GM18868 (cell line): ENCODE measurements at regions not wholly inside any gene's neighbourhood (a gene's known extent, or its start where the extent isn't known, plus 50 kb on each side); places are given as distances from the start of the nearest gene placed in this dataset.
"Not testable (repeated sequence)": the region's sequence is repeated elsewhere in the genome, so short reads cannot be mapped to it uniquely, and the experiment has no call there.

Experiments used
- ATAC-seq: cut with Tn5 transposase; IDR thresholded peaks from one replicate; pipeline ENCODE4 v1.9.1; 2021; ENCODE audit warnings: mild to moderate bottlenecking, moderate library complexity; ENCODE audit not compliant: unreplicated experiment

DNA sequence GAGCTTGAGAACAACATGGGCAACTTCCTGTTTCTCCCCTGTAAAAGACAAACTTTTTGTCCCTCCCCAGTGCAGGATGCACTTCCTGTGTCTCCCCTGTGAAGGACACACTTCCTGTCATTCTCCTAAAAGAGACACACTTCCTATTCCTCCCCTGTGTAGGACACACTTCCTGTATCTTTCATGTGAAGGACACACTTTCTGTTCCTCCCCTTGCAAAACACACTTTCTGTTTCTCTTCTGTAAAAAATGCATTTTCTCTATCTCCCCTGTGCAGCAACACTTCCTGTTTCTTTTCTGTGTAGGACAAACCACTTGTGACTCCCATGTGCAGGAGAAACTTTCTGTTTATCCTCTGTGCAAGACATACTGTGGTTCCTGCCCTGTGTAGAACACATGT is 488.6 kb upstream of the USP9Y start:
- ATAC-seq = peak; percentile 55

DNA sequence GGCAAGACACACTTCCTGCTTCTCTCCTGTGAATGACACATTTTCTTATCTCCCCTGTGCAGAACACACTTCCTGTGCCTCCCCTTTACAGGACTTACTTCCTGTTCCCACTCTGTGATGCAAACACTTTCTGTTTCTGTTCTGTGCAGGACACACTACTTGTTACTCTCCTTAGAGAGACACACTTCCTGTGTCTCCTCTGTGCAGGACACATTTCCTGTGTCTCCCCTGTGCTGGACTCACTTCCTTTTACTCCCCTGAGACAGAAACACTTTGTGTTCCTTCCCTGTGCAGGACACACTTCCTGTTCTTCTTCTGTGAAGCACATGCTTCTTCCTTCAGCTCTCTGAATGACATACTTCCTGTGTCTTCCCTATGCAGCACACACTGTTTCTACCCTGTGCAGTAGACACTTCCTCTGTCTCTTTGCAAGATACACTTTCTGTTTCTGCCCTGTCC is 485.4 kb upstream of the USP9Y start:
- no peak for ATAC-seq

DNA sequence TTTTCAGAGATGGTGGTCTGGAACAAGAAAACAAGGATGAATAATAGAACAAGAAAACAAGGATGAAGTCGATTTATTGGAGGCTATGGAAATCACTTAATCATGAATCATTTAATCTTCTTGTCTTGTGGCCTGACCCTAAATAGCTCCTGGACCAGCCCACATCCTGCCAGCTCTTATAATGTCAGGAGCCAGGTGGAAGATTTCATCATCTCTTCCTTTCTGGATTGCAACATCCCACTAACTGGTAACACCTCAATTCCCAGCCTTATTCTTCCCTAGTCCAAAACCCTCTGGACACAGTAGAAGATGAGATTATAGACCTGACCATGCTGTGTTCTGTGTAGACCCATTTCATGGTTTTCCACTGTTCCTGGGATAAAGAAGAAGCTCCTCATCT is 470.1 kb upstream of the USP9Y start:
- ATAC-seq = no peak

DNA sequence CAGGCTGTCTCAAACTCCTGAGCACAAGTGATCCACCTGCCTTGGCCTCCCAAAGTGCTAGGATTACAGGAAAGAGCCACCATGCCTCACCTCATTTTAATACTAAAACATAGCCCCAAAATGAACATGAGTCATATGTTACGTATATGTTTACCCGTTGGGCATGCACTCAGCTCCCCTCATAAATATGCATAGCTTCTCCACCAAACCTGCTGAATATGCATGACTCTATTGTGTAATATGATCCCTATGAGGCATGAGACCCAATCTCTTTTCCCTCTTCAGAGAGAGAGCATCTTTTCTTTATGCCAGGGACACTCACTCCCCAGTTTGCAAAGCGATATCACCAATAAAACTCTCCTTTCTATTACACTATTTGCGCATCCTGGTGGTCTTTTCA is 464.6 kb upstream of the USP9Y start:
- no peak for ATAC-seq

GRCh38 chrY:12240326-12240725 is 460.7 kb upstream of the USP9Y start:
- not testable (repeated sequence) for ATAC-seq

GRCh38 chrY:12244146-12244545 is 456.9 kb upstream of the USP9Y start:
- no peak for ATAC-seq

DNA sequence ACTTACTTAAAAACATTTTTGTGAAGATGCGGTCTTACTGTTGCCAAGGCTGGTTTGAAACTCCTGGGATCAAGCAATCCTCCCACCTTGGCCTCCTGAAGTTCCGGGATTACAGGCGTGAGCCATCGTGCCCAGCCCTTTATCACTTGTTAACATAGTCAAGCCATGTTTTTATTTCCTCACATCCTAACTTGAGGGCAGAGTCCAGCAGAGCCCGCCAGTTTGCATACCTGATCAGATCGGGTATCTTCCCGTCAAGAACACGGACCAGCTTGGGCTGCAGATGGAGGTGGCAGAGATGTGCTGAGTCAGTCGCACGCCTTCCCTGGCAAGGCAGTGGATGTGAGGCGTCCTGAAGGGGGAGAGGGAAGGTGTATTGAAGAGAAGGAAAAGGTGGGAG is 447.3 kb upstream of the USP9Y start:
- no peak for ATAC-seq

GRCh38 chrY:12271162-12271561 is 429.9 kb upstream of the USP9Y start:
- ATAC-seq = no peak

DNA sequence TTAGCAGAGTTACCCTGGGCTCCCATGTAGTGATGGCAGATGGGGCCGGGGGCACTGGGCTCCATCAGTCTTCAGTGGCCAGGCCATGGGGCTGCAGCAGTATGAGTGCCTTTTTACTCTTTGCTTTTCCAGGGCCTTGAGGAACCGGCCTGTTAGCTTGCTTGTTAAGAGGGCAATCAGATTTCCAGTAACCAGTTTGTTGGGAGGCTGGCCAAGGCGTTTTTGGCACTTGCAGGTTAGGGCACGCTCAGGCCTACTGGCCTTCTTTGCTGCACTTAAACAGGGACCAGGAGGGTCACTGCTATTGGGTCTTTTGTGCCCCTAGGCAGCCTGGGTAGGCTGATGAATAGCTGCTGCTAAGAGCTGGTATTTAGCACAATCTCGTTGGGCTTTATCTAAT is 415.4 kb upstream of the USP9Y start:
- no peak for ATAC-seq

DNA sequence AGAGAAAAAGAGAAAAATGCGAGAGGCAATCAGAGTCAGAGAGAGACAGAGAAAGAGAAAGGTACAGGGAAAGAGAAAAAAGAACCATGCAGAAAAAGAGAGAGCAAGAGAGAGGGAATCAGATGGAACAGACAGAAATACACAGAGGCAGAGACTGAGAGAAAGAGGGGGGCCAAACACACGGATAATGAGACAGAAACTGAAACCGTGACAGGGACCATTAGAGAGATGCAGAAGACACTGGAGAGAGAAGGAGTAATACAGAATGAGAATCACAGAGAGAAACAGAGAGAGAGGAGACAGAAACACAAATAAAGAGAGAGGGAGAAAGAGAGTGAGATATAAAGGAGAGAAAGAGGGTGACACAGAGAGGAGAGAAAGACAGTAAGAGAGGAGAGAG is 412.1 kb upstream of the USP9Y start:
- no peak for ATAC-seq

DNA sequence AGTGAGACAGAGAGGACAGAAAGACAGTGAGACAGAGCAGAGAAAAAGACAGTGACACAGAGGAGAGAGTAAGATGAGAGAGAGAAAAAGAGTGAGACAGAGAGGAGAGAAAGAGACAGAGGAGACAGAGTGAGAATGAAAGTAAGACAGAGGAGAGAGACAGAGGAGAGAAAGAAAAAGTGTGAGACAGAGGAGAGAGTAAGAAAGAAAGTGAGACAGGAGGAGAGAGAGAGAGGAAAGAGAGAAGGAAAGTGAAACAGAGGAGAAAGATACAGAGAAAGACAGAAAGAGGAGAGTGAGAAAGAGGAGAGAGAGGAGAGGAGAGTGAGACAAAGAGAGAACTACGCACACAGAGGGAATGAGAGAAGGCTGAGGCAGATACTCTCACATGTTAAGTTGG is 411.6 kb upstream of the USP9Y start:
- ATAC-seq = no peak

DNA sequence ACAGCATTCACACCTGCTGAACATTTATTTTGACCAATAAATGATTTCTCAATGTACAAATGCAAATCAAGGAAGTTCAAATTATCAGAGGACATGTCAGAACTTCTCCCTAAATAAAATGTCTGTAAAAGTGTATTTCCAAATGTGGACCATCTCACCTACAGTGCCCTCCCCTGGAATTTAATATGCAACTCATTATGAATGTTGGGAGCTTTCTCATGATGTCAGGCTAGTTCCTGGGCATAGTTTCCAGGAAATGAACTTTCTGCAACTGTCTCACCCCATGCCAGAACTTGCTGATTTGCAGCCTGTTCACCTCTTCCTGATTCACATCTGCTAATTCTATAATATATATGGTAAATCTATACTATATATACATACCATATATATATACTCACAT is 408.5 kb upstream of the USP9Y start:
- ATAC-seq = no peak

GRCh38 chrY:12296460-12296859 is 404.6 kb upstream of the USP9Y start:
- ATAC-seq = no peak

DNA sequence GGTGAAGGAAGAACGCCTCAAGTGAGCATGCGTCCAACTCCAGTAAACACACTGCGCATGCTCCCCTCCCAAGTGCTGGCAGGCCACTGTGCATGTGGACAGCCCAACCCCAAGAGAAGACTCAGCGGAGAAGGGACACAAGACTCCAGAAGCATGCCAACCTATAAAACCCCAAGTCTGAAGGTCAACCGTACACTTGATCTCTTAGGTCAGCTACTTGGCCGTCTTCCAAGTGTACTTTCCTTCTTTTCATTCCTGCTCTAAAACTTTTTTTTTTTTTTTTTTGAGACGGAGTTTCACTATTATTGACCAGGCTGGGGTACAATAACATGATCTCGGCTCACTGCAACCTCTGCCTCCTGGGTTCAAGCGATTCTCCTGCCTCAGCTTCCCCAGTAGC is 401.2 kb upstream of the USP9Y start:
- ATAC-seq = not testable (repeated sequence)

- peak; percentile 89 for ATAC-seq
These were observed 397.6 kb upstream of the USP9Y start for GRCh38 chrY:12303464-12303863.

- ATAC-seq = no peak
These were observed 395.6 kb upstream of the USP9Y start for GRCh38 chrY:12305456-12305855.

DNA sequence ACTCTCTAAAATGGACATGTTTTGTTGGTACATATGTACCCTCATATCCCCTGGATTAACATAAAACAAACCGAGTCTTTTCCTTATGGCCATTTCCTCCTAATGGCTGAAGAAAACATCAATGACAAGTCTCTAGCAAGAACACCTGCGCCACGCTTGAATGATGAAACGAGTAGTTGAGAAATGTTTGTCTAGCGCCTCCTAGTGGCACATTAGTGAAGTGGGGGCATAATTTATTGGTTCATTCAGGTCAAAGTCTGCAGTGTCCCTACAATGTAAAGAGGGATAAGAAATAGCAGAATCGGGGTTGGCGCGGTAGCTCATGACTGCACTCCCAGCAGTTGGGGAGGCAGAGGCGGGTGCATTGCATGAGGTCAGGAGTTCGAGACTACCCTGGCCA is 391.8 kb upstream of the USP9Y start:
- ATAC-seq = no peak

DNA sequence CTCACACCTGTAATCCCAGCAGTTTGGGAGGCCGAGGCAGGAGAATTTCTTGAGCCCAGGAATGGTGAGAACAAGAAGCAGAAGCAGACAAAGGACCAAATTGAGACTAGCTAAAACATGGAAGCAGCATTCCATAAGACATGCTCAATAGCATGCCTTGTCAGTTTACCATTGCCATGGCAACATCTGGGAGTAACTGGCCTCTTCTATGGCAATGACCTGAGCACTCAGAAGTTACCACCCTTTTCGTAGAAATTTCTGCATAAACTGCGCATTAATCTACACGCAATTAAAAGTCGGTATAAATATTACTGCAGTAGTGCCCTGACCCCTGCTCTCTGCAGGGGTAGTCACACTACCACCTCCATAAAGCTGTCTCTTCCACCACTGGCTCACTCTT is 390.2 kb upstream of the USP9Y start:
- ATAC-seq = no peak

- ATAC-seq = no peak
These were observed 373.3 kb upstream of the USP9Y start for GRCh38 chrY:12327751-12328150.

GRCh38 chrY:12331917-12332316 is 369.1 kb upstream of the USP9Y start:
- ATAC-seq = not testable (repeated sequence)

- ATAC-seq = no peak
These were observed 357.8 kb upstream of the USP9Y start for GRCh38 chrY:12343211-12343610.

GRCh38 chrY:12348181-12348580 is 352.9 kb upstream of the USP9Y start:
- no peak for ATAC-seq

- ATAC-seq = no peak
These were observed 343.8 kb upstream of the USP9Y start for GRCh38 chrY:12357204-12357603.

DNA sequence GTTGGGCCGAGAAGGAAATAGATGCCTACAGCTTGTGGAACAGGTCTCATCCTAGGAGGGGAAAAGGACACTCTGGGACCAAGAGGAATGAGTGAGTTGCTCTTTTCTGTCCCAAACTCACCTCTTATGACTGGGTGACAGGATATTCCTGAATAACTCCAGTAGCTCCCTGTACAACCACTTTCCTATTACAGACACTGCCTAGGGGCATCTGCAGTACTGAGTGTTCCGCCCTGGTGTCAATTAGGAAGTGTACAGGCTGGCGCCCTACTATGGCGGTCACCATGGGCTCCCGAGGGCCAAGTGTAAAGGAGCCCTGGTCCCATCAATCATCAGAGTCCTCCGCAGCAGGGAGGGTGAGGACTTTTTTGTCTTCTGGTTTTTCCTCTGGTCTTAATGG is 343.4 kb upstream of the USP9Y start:
- ATAC-seq = no peak
